GM23248 (cell line): ENCODE measurements at regions not wholly inside any gene's neighbourhood (a gene's known extent, or its start where the extent isn't known, plus 50 kb on each side); places are given as distances from the start of the nearest gene placed in this dataset.

Experiments
- EZH2 ChIP-seq: fragments of 200-600 bp; sonication (generic); IDR thresholded peaks from 2 replicates; pipeline ENCODE4 v1.6.1; 2018; ENCODE audit warnings: antibody characterized with exemption, mild to moderate bottlenecking; ENCODE audit not compliant: insufficient read depth, poor library complexity, severe bottlenecking
- EZH2phosphoT487 ChIP-seq: fragments of 200-600 bp; sonication (generic); IDR thresholded peaks from 2 replicates; pipeline ENCODE4 v1.6.1; 2018; ENCODE audit warnings: antibody characterized with exemption, moderate library complexity, mild to moderate bottlenecking, low read depth; ENCODE audit not compliant: insufficient read depth

DNA sequence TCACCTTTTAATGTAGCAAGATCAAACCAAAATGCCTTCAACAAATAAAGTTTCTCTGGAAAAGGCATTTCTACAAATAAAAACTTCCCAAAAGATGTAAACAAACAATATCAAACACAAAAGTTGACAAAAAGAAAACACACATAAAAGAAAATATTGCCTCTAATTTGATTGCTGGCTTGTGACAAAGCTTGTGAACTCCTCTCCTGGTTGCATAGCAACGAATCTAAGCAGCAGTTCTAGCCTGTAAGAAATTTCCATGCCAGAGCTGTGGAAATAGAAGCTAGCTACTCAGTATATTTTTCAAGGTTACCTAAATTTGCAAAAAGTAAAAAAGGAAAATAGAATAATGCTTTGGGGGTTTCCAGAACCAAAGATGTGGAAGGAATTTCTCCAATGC, 173.9 kb upstream of the CDK1 start:
- TF ChIP-seq EZH2phosphoT487 (no peak), EZH2 (no peak)
